GM23338 (cell line): ENCODE measurements at regions not wholly inside any gene's neighbourhood (a gene's known extent, or its start where the extent isn't known, plus 50 kb on each side); places are given as distances from the start of the nearest gene placed in this dataset.

Source experiments
- ATAC-seq: fragments of 200-7000 bp; cut with Tn5 transposase; 3 replicates; pipeline ENCODE4 v1.9.1; 2020
- DNase-seq: peaks from one replicate; pipeline ENCODE4 v3.0.0-alpha.2; 2015; ENCODE audit warnings: low spot score
- H2AFZ ChIP-seq: fragments of 200-600 bp; sonication (generic); 2 replicates; pipeline ENCODE4 v1.8.0; 2016; ENCODE audit warnings: antibody characterized with exemption, mild to moderate bottlenecking, moderate library complexity
- H3F3A ChIP-seq: fragments of 200-600 bp; sonication (generic); replicated peaks from 2 replicates; pipeline ENCODE4 v1.8.0; 2017; ENCODE audit warnings: antibody characterized with exemption, mixed run types, low read depth
- H3K27ac ChIP-seq: fragments of 200-600 bp; sonication (generic); 2 replicates; pipeline ENCODE4 v1.6.1; 2016; ENCODE audit warnings: low read depth
- H3K27me3 ChIP-seq: fragments of 200-600 bp; sonication (generic); 2 replicates; pipeline ENCODE4 v1.8.0; 2016; ENCODE audit warnings: mild to moderate bottlenecking, mixed run types, moderate library complexity; ENCODE audit not compliant: insufficient read depth
- H3K36me3 ChIP-seq: fragments of 200-600 bp; sonication (generic); 2 replicates; pipeline ENCODE4 v1.8.0; 2016; ENCODE audit warnings: mild to moderate bottlenecking; ENCODE audit not compliant: insufficient read depth
- H3K4me1 ChIP-seq: fragments of 200-600 bp; sonication (generic); 2 replicates; pipeline ENCODE4 v1.8.0; 2016; ENCODE audit warnings: mild to moderate bottlenecking, moderate library complexity; ENCODE audit not compliant: insufficient read depth
- H3K4me2 ChIP-seq: fragments of 200-600 bp; sonication (generic); 2 replicates; pipeline ENCODE4 v1.7.1; 2017; ENCODE audit warnings: mixed run types
- H3K4me3 ChIP-seq: fragments of 200-600 bp; sonication (generic); 2 replicates; pipeline ENCODE4 v1.6.1; 2016; ENCODE audit warnings: mixed run types
- H3K79me2 ChIP-seq: fragments of 200-600 bp; sonication (generic); replicated peaks from 2 replicates; pipeline ENCODE4 v1.8.0; 2017; ENCODE audit warnings: mild to moderate bottlenecking; ENCODE audit not compliant: insufficient read depth
- H3K9me2 ChIP-seq: fragments of 200-600 bp; sonication (generic); 2 replicates; pipeline ENCODE4 v1.8.0; 2017; ENCODE audit not compliant: insufficient read depth
- H4K20me1 ChIP-seq: fragments of 200-600 bp; sonication (generic); replicated peaks from 2 replicates; pipeline ENCODE4 v1.8.0; 2017; ENCODE audit warnings: mild to moderate bottlenecking; ENCODE audit not compliant: insufficient read depth
- H3K27ac Mint-ChIP-seq: 2 replicates; pipeline ENCODE4 v1.8.0; 2020; ENCODE audit warnings: inconsistent platforms, mild to moderate bottlenecking, moderate library complexity, mixed read lengths
- H3K27me3 Mint-ChIP-seq: 3 replicates; pipeline ENCODE4 v1.8.0; 2022; ENCODE audit warnings: low read depth, mild to moderate bottlenecking, moderate library complexity, mixed read lengths, inconsistent platforms; ENCODE audit not compliant: insufficient read depth, poor library complexity
- H3K36me3 Mint-ChIP-seq: 3 replicates; pipeline ENCODE4 v1.8.0; 2021; ENCODE audit warnings: low read depth, mild to moderate bottlenecking, inconsistent platforms, moderate library complexity, mixed read lengths
- H3K4me1 Mint-ChIP-seq: 3 replicates; pipeline ENCODE4 v1.8.0; 2020; ENCODE audit warnings: mild to moderate bottlenecking, inconsistent platforms, mixed read lengths
- H3K4me3 Mint-ChIP-seq: 3 replicates; pipeline ENCODE4 v1.8.0; 2021; ENCODE audit warnings: moderate library complexity, mild to moderate bottlenecking, inconsistent platforms, mixed read lengths
- H3K9me3 Mint-ChIP-seq: 3 replicates; pipeline ENCODE4 v1.8.0; 2020; ENCODE audit warnings: moderate library complexity, mild to moderate bottlenecking, inconsistent platforms, mixed read lengths
- CREB1 ChIP-seq: fragments of 250-450 bp; sonication (Bioruptor Pico); IDR thresholded peaks from 2 replicates; pipeline ENCODE4 v1.5.0; 2020; ENCODE audit warnings: low read depth, mild to moderate bottlenecking, moderate library complexity
- EZH2phosphoT487 ChIP-seq: fragments of 200-600 bp; sonication (generic); IDR thresholded peaks from one replicate; pipeline ENCODE4 v1.8.1; 2018; ENCODE audit warnings: antibody characterized with exemption; ENCODE audit not compliant: unreplicated experiment
- JUNB ChIP-seq: IDR thresholded peaks from one replicate; pipeline ENCODE4 v1.6.1; 2016; ENCODE audit warnings: antibody characterized with exemption; ENCODE audit not compliant: unreplicated experiment
- NANOG ChIP-seq: IDR thresholded peaks from 2 replicates; pipeline ENCODE4 v1.6.1; 2016; ENCODE audit warnings: antibody characterized with exemption, borderline replicate concordance
- POLR2AphosphoS5 ChIP-seq: IDR thresholded peaks from 2 replicates; pipeline ENCODE4 v1.6.1; 2016; ENCODE audit warnings: antibody characterized with exemption, low read depth
- STAT1 ChIP-seq: IDR thresholded peaks from one replicate; pipeline ENCODE4 v1.6.1; 2016; ENCODE audit warnings: antibody characterized with exemption; ENCODE audit not compliant: unreplicated experiment
- ZNF114 ChIP-seq: fragments of 250-450 bp; sonication (Bioruptor Pico); IDR thresholded peaks from 2 replicates; pipeline ENCODE4 v1.5.0; 2020; ENCODE audit warnings: mild to moderate bottlenecking, moderate library complexity
- ZNF331 ChIP-seq: fragments of 250-450 bp; sonication (Bioruptor Pico); IDR thresholded peaks from 2 replicates; pipeline ENCODE4 v1.5.0; 2020; ENCODE audit warnings: low read depth, mild to moderate bottlenecking, moderate library complexity
- TF ChIP-seq, protein P1 (sequence below): IDR thresholded peaks from one replicate; pipeline ENCODE4 v1.6.1; 2018; ENCODE audit warnings: antibody characterized with exemption; ENCODE audit not compliant: unreplicated experiment
- TF ChIP-seq, protein P2 (sequence below), 2 experiments: fragments of 200-600 bp in 1 of 2; sonication (generic) in 1 of 2; conservative IDR thresholded peaks; 2 replicates each; pipeline versions ENCODE4 v1.5.1 to v1.6.1; 2016 to 2017; ENCODE audit warnings: antibody characterized with exemption in 2 of 2, low read depth in 2 of 2, mild to moderate bottlenecking in 2 of 2, moderate library complexity in 1 of 2
- TF ChIP-seq, protein P3 (sequence below): fragments of 250-450 bp; sonication (Bioruptor Pico); IDR thresholded peaks from 2 replicates; pipeline ENCODE4 v1.5.0; 2020; ENCODE audit warnings: mild to moderate bottlenecking, moderate library complexity

DNA sequence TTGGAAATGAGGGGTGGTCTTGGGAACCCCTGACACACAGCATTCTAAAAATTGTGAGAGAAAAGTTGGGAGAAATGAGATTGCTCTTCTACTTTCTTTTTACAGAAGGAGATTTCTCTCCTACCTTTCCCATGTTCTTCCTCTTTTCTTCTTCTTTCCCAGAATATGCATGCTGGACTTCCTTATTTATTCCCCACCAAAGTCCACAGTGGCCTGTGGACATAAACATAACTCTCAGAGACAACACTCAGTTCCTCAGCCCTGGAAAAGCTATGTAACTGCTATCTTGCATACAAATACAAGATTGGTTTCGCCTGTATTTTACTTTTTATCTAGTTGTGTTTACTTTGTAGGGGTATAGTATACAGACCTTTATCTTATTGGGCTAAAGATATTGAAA, 54.6 kb upstream of the C1GALT1 start:
- Histone ChIP-seq H3K79me2 (no peaks in the 10 kb centered on the region), H2AFZ (no peak overlapping the region), H3F3A (no peaks in the 10 kb centered on the region), H3K4me1 (no peaks in the 10 kb centered on the region), H3K4me3 (no peak overlapping the region), H3K27me3 (no peaks in the 10 kb centered on the region), H3K36me3 (no peaks in the 10 kb centered on the region), H3K4me2 (no peak overlapping the region), H3K9me2 (no peaks in the 10 kb centered on the region), H3K27ac (no peak overlapping the region), H4K20me1 (no peaks in the 10 kb centered on the region)
- DNase-seq (no peak), ATAC-seq (no peak)
- Mint-ChIP-seq H3K4me3 (no peak overlapping the region), H3K27ac (no peak overlapping the region), H3K27me3 (peaks cover 4% of the 10 kb centered on the region), H3K4me1 (peaks cover 10% of the 10 kb centered on the region; the same call in 2 of the 3 replicates), H3K36me3 (no peaks in the 10 kb centered on the region), H3K9me3 (no peaks in the 10 kb centered on the region)
- TF ChIP-seq NANOG (no peak), ZNF331 (no peak), ZNF114 (CRISPR knock-in tag) (no peak), CREB1 (CRISPR knock-in tag) (no peak), POLR2AphosphoS5 (no peak), EZH2phosphoT487 (no peak), STAT1 (no peak), JUNB (no peak)
- TF ChIP-seq, protein P1, sequence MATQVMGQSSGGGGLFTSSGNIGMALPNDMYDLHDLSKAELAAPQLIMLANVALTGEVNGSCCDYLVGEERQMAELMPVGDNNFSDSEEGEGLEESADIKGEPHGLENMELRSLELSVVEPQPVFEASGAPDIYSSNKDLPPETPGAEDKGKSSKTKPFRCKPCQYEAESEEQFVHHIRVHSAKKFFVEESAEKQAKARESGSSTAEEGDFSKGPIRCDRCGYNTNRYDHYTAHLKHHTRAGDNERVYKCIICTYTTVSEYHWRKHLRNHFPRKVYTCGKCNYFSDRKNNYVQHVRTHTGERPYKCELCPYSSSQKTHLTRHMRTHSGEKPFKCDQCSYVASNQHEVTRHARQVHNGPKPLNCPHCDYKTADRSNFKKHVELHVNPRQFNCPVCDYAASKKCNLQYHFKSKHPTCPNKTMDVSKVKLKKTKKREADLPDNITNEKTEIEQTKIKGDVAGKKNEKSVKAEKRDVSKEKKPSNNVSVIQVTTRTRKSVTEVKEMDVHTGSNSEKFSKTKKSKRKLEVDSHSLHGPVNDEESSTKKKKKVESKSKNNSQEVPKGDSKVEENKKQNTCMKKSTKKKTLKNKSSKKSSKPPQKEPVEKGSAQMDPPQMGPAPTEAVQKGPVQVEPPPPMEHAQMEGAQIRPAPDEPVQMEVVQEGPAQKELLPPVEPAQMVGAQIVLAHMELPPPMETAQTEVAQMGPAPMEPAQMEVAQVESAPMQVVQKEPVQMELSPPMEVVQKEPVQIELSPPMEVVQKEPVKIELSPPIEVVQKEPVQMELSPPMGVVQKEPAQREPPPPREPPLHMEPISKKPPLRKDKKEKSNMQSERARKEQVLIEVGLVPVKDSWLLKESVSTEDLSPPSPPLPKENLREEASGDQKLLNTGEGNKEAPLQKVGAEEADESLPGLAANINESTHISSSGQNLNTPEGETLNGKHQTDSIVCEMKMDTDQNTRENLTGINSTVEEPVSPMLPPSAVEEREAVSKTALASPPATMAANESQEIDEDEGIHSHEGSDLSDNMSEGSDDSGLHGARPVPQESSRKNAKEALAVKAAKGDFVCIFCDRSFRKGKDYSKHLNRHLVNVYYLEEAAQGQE: no peak
- TF ChIP-seq, protein P2, sequence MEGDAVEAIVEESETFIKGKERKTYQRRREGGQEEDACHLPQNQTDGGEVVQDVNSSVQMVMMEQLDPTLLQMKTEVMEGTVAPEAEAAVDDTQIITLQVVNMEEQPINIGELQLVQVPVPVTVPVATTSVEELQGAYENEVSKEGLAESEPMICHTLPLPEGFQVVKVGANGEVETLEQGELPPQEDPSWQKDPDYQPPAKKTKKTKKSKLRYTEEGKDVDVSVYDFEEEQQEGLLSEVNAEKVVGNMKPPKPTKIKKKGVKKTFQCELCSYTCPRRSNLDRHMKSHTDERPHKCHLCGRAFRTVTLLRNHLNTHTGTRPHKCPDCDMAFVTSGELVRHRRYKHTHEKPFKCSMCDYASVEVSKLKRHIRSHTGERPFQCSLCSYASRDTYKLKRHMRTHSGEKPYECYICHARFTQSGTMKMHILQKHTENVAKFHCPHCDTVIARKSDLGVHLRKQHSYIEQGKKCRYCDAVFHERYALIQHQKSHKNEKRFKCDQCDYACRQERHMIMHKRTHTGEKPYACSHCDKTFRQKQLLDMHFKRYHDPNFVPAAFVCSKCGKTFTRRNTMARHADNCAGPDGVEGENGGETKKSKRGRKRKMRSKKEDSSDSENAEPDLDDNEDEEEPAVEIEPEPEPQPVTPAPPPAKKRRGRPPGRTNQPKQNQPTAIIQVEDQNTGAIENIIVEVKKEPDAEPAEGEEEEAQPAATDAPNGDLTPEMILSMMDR (conservative IDR thresholded peaks at IDR 0.05; ENCODE audit: low read depth in 2 of 2): no peak

DNA sequence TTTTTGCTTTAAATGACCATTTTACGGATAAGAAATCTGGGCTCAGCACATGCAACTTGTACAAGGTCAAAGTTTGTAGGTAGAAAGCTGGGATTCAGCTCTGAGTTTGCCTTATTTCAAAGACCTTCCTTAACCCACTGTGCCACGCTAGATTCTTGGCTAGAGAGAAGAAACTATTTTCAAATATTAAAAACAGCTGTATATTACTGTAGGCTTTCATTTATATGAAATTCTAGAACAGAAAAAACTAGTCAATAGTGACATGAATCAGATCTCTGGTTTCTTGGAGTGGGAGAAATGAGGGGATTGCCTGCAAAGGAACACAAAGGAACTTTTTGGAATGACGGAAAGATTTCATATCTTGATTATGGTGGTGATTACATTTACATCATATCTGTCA, 53.0 kb upstream of the C1GALT1 start:
- Mint-ChIP-seq H3K9me3 (no peaks in the 10 kb centered on the region), H3K4me1 (peaks cover 10% of the 10 kb centered on the region; the same call in 2 of the 3 replicates), H3K27ac (no peak overlapping the region), H3K36me3 (no peaks in the 10 kb centered on the region), H3K4me3 (no peak overlapping the region), H3K27me3 (peaks cover 4% of the 10 kb centered on the region)
- Histone ChIP-seq H3K27me3 (no peaks in the 10 kb centered on the region), H3K36me3 (no peaks in the 10 kb centered on the region), H3F3A (no peaks in the 10 kb centered on the region), H2AFZ (no peak overlapping the region), H3K4me3 (no peak overlapping the region), H3K9me2 (no peaks in the 10 kb centered on the region), H3K4me1 (no peaks in the 10 kb centered on the region), H4K20me1 (no peaks in the 10 kb centered on the region), H3K27ac (no peak overlapping the region), H3K4me2 (no peak overlapping the region), H3K79me2 (no peaks in the 10 kb centered on the region)
- DNase-seq (no peak), ATAC-seq (no peak)
- no peak for TF ChIP-seq ZNF331
- TF ChIP-seq NANOG: no peak
- TF ChIP-seq EZH2phosphoT487: no peak
- TF ChIP-seq, protein P3, sequence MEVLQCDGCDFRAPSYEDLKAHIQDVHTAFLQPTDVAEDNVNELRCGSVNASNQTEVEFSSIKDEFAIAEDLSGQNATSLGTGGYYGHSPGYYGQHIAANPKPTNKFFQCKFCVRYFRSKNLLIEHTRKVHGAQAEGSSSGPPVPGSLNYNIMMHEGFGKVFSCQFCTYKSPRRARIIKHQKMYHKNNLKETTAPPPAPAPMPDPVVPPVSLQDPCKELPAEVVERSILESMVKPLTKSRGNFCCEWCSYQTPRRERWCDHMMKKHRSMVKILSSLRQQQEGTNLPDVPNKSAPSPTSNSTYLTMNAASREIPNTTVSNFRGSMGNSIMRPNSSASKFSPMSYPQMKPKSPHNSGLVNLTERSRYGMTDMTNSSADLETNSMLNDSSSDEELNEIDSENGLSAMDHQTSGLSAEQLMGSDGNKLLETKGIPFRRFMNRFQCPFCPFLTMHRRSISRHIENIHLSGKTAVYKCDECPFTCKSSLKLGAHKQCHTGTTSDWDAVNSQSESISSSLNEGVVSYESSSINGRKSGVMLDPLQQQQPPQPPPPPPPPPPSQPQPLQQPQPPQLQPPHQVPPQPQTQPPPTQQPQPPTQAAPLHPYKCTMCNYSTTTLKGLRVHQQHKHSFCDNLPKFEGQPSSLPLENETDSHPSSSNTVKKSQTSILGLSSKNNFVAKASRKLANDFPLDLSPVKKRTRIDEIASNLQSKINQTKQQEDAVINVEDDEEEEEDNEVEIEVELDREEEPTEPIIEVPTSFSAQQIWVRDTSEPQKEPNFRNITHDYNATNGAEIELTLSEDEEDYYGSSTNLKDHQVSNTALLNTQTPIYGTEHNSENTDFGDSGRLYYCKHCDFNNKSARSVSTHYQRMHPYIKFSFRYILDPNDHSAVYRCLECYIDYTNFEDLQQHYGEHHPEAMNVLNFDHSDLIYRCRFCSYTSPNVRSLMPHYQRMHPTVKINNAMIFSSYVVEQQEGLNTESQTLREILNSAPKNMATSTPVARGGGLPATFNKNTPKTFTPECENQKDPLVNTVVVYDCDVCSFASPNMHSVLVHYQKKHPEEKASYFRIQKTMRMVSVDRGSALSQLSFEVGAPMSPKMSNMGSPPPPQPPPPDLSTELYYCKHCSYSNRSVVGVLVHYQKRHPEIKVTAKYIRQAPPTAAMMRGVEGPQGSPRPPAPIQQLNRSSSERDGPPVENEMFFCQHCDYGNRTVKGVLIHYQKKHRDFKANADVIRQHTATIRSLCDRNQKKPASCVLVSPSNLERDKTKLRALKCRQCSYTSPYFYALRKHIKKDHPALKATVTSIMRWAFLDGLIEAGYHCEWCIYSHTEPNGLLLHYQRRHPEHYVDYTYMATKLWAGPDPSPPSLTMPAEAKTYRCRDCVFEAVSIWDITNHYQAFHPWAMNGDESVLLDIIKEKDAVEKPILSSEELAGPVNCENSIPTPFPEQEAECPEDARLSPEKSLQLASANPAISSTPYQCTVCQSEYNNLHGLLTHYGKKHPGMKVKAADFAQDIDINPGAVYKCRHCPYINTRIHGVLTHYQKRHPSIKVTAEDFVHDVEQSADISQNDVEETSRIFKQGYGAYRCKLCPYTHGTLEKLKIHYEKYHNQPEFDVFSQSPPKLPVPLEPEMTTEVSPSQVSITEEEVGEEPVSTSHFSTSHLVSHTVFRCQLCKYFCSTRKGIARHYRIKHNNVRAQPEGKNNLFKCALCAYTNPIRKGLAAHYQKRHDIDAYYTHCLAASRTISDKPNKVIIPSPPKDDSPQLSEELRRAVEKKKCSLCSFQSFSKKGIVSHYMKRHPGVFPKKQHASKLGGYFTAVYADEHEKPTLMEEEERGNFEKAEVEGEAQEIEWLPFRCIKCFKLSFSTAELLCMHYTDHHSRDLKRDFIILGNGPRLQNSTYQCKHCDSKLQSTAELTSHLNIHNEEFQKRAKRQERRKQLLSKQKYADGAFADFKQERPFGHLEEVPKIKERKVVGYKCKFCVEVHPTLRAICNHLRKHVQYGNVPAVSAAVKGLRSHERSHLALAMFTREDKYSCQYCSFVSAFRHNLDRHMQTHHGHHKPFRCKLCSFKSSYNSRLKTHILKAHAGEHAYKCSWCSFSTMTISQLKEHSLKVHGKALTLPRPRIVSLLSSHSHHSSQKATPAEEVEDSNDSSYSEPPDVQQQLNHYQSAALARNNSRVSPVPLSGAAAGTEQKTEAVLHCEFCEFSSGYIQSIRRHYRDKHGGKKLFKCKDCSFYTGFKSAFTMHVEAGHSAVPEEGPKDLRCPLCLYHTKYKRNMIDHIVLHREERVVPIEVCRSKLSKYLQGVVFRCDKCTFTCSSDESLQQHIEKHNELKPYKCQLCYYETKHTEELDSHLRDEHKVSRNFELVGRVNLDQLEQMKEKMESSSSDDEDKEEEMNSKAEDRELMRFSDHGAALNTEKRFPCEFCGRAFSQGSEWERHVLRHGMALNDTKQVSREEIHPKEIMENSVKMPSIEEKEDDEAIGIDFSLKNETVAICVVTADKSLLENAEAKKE: no peak
- TF ChIP-seq POLR2AphosphoS5: no peak
